ENCODE measurements at regions not wholly inside any gene's neighbourhood (a gene's known extent, or its start where the extent isn't known, plus 50 kb on each side); places are given as distances from the start of the nearest gene placed in this dataset.

DNA sequence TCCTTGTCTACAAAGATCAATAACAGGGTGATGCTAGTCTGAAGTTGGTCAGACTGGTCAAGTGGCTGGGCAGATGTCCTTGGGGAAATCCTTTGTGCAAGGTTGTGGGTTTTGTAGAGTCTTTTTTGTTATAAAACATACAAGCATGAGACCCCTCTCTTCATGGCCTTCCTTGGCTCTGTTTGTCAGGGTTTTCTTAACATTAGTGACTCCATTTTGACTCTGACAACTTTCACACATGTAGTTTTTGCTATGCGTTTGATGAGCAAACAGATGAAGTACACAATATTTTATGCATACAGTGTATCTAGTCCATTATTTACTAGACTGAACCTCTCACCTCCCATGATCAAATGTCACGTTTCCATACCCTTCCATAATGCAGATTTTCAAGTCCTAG is 151.2 kb upstream of the KLF7 start:
- TF ChIP-seq, protein P1, sequence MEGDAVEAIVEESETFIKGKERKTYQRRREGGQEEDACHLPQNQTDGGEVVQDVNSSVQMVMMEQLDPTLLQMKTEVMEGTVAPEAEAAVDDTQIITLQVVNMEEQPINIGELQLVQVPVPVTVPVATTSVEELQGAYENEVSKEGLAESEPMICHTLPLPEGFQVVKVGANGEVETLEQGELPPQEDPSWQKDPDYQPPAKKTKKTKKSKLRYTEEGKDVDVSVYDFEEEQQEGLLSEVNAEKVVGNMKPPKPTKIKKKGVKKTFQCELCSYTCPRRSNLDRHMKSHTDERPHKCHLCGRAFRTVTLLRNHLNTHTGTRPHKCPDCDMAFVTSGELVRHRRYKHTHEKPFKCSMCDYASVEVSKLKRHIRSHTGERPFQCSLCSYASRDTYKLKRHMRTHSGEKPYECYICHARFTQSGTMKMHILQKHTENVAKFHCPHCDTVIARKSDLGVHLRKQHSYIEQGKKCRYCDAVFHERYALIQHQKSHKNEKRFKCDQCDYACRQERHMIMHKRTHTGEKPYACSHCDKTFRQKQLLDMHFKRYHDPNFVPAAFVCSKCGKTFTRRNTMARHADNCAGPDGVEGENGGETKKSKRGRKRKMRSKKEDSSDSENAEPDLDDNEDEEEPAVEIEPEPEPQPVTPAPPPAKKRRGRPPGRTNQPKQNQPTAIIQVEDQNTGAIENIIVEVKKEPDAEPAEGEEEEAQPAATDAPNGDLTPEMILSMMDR (IDR thresholded peaks at IDR 0.05), result no peak
- TF ChIP-seq POLR2A (IDR thresholded peaks at IDR 0.05), result no peak
- H3K4me3 ChIP-seq (ENCODE audit: low read depth, poor library complexity, severe bottlenecking), result no peak overlapping the region
- DNase-seq (ENCODE audit: low spot score in 2 of 2), result no peak
- intact Hi-C loops (cut with DNase I; ENCODE audit: low total_unique reads), result no loop called here
- 89 to 91% methylated on average over 2 of the region's 2 CpGs for WGBS, 2 donors

DNA sequence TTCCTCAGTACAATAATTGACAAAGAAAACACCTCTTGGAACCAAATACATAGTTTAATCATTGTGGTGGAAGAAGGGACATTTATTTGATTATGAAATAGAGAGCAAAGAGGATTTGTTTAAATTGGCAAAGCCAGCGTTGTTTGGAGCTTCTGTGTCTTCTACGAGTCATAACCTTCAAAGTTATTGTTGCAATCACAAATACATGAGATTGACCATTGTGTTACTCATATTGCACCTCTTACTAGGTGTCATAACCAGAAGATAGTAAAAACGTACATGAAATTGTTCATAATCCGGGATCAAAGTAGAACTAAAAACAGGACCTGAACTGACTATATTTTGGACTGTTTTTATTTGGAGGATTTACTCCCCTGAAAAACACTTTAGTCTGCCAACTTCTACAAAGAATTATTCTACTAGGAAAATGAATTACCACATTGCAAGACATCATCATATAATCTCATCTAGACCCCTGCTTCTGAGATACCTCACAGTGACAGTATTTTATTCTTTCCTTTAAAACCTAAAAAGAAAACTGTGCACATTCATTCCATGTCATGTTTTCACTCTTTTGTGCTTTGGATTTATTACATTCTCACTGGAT is 151.7 kb upstream of the KLF7 start:
- intact Hi-C loops (cut with DNase I; ENCODE audit: low total_unique reads), result no loop called here
- no peak for TF ChIP-seq POLR2A (IDR thresholded peaks at IDR 0.05)
- TF ChIP-seq, protein P1 (IDR thresholded peaks at IDR 0.05), result no peak
- WGBS, 2 donors, result 67 to 70% methylated on average over 4 of the region's 4 CpGs
- no peak overlapping the region for H3K4me3 ChIP-seq (ENCODE audit: low read depth, poor library complexity, severe bottlenecking)
- DNase-seq (ENCODE audit: low spot score in 2 of 2), result no peak

DNA sequence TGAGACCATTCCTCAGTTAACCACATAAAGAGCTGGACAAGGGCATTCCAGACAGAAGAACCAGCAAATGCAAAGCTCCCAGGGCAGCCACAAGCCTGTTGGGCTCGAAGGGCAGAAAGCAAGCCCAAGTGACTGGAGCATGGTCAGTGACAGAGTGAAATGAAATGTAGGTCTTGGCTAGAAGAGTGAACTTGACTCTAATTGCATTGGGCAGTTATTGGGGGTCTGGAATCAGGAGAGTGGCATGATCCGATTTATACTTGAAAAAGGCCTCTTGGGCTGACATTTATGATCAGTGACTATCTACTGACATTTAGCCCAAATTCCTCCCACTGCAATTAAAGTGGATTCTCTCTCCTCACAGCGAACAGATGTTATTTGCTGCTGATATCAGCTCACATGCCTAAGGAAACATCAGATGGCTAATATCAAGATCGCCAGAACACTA is 152.5 kb upstream of the KLF7 start:
- intact Hi-C loops (cut with DNase I; ENCODE audit: low total_unique reads), result no loop called here
- H3K4me3 ChIP-seq (ENCODE audit: low read depth, poor library complexity, severe bottlenecking), result no peak overlapping the region
- DNase-seq (ENCODE audit: low spot score in 2 of 2), result no peak
- no peak for TF ChIP-seq POLR2A (IDR thresholded peaks at IDR 0.05)
- TF ChIP-seq, protein P1 (IDR thresholded peaks at IDR 0.05), result no peak
- WGBS, 2 donors, result 95% methylated on average over 4 of the region's 4 CpGs

DNA sequence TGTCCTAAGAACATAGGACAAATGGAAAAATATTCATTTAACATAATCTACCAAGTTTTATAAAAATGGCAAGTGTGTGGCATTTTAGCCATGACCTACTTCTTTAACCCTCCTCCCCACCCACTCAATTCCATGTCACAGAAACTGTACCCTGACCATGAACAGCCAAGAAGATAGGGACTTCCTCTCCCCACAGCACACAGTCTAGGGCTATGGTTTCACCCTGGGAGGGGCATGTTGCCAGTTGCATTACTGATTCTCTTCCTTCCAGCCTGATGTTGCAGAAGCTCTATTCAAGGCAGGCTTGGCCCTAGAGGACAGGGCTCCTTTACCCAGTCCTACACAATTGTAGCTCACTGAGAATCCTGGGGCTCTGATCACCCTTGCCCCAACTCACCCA is 153.6 kb upstream of the KLF7 start:
- TF ChIP-seq POLR2A (IDR thresholded peaks at IDR 0.05), result no peak
- TF ChIP-seq, protein P1 (IDR thresholded peaks at IDR 0.05), result no peak
- no peak overlapping the region for H3K4me3 ChIP-seq (ENCODE audit: low read depth, poor library complexity, severe bottlenecking)
- no peak for DNase-seq (ENCODE audit: low spot score in 2 of 2)
- intact Hi-C loops (cut with DNase I; ENCODE audit: low total_unique reads), result no loop called here

DNA sequence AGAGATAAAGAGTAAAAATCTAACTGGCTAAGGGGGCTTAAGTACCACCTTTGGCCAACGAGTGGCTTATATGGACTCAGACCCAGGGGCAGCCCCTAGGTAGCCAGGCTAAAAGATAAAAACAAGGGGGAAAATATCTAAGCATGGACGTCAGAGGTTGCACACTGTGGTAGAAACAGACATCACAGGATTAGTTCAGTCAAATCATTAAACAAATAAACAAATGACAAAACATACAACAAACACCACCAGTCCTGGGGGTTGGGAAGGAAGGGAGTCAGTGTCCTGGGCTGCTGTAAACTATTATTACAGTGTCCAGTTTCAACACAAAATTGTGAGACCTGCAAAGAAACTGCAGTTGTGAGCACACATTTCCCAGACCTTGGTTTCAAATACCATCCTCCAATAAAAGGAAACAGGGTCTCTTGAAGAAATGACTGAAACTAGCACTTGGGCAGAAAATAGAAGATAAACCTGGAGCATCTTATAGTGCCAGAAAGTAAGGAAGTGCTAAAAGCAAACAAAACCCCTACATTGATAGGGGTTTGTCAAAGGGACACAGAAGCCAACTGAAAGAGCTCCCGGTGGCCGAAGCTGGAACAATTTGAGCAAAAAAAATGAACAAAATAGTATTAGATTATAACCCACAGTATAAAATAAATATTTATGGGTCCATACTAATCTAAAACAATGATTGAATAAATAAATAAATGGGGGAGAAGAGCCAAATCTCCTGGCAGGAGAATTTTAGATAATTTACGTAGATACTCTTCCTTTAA is 154.8 kb upstream of the KLF7 start:
- TF ChIP-seq, protein P1 (IDR thresholded peaks at IDR 0.05), result no peak
- TF ChIP-seq POLR2A (IDR thresholded peaks at IDR 0.05), result no peak
- intact Hi-C loops (cut with DNase I; ENCODE audit: low total_unique reads), result no loop called here
- H3K4me3 ChIP-seq (ENCODE audit: low read depth, poor library complexity, severe bottlenecking), result no peak overlapping the region
- WGBS, 2 donors, result 81 to 82% methylated on average over 5 of the region's 5 CpGs
- no peak for DNase-seq (ENCODE audit: low spot score in 2 of 2)

Data from lower leg skin (tissue), 4 donors.